ENCODE measurements at regions not wholly inside any gene's neighbourhood (a gene's known extent, or its start where the extent isn't known, plus 50 kb on each side); places are given as distances from the start of the nearest gene placed in this dataset.

- no peaks in the 10 kb centered on the region for H3K4me1 Mint-ChIP-seq
- ATAC-seq (no peak), DNase-seq (no peak)
- no peaks in the 10 kb centered on the region for H3K9me3 Mint-ChIP-seq
- H3K4me3 Mint-ChIP-seq, result no peak overlapping the region
- H3K27ac Mint-ChIP-seq, result no peak overlapping the region
- H3K36me3 Mint-ChIP-seq (ENCODE audit: low read depth), result no peaks in the 10 kb centered on the region
- H3K27me3 Mint-ChIP-seq, result peaks cover 16% of the 10 kb centered on the region
Measured at GRCh38 chr2:65640793-65641103, 208.3 kb upstream of the SPRED2 start.

DNA sequence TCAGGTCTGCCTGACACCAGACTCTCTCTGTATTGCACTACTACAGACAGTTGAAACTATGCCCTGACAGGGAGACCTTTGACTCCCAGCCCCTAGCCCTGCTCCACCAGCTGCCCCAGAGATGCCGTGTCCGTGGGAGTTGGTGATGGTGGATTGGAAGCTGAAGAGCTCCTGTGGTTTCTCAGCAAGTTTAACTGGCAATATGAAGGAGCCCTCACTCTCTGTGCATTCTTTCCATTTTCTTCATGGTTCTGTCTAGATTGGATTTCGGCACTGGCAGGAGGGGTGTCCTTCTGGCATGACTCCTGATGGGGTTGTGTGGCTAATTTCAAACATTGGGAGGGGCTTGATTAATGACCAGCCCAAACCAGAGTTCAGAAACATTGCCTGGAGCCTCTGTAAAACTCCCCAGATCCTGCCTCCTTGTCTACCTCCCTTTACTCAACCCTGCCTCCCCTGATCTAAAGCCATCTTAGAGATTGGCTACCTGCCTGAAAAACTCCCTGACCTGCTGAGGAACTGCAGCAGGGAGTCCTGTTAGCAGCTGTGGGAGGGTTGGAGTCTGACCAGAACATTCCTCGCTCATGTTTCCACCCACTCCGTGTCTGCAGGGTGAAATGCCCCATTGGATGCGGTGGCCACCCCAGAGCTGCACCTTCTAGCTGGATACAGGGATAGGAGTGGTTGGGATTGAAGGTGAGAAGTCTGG is 206.9 kb upstream of the SPRED2 start:
- no peak overlapping the region for H3K27ac Mint-ChIP-seq
- no peaks in the 10 kb centered on the region for H3K4me1 Mint-ChIP-seq
- no peaks in the 10 kb centered on the region for H3K9me3 Mint-ChIP-seq
- no peaks in the 10 kb centered on the region for H3K36me3 Mint-ChIP-seq (ENCODE audit: low read depth)
- H3K4me3 Mint-ChIP-seq, result no peak overlapping the region
- ATAC-seq (no peak), DNase-seq (no peak)
- H3K27me3 Mint-ChIP-seq, result peaks cover 16% of the 10 kb centered on the region

DNA sequence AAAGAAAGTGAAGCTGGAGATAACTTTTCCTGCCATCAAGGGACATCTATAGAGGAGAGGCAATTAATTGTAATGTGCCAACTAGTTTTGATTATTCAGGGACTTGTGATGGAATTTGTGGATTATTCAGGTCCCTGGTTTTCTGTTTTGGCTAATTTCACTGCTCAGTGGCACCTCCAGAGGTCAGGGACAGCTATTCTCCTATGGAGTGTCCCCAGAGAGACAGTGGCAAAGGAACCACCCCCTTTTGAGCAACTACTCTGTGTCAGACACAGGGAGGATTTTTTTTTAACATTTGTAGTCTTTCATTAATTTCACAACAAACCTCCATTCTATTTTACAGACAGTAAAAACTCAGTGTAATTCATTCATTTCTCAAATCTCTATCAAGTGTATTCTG is 206.0 kb upstream of the SPRED2 start:
- no peaks in the 10 kb centered on the region for H3K4me1 Mint-ChIP-seq
- ATAC-seq (no peak), DNase-seq (no peak)
- H3K4me3 Mint-ChIP-seq, result no peak overlapping the region
- no peaks in the 10 kb centered on the region for H3K36me3 Mint-ChIP-seq (ENCODE audit: low read depth)
- H3K9me3 Mint-ChIP-seq, result no peaks in the 10 kb centered on the region
- peaks cover 16% of the 10 kb centered on the region for H3K27me3 Mint-ChIP-seq
- H3K27ac Mint-ChIP-seq, result no peak overlapping the region

GRCh38 chr2:65636813-65637483 is 204.5 kb upstream of the SPRED2 start:
- Mint-ChIP-seq H3K27ac (no peak overlapping the region), H3K9me3 (no peaks in the 10 kb centered on the region), H3K4me3 (no peak overlapping the region), H3K4me1 (no peaks in the 10 kb centered on the region), H3K36me3 (ENCODE audit: low read depth) (no peaks in the 10 kb centered on the region), H3K27me3 (peaks cover 19% of the 10 kb centered on the region)
- DNase-seq, result no peak
- ATAC-seq, result no peak

GRCh38 chr2:65636024-65636423 is 203.6 kb upstream of the SPRED2 start:
- Mint-ChIP-seq H3K36me3 (ENCODE audit: low read depth) (no peaks in the 10 kb centered on the region), H3K27me3 (peaks cover 20% of the 10 kb centered on the region), H3K4me1 (no peaks in the 10 kb centered on the region), H3K27ac (no peak overlapping the region), H3K4me3 (no peak overlapping the region), H3K9me3 (no peaks in the 10 kb centered on the region)
- ATAC-seq, result no peak
- no peak for DNase-seq

- H3K4me3 Mint-ChIP-seq, result no peak overlapping the region
- no peaks in the 10 kb centered on the region for H3K36me3 Mint-ChIP-seq (ENCODE audit: low read depth)
- H3K27me3 Mint-ChIP-seq, result peaks cover 12% of the 10 kb centered on the region
- no peaks in the 10 kb centered on the region for H3K9me3 Mint-ChIP-seq
- no peaks in the 10 kb centered on the region for H3K4me1 Mint-ChIP-seq
- no peak for DNase-seq
- no peak overlapping the region for H3K27ac Mint-ChIP-seq
- no peak for ATAC-seq
Measured at GRCh38 chr2:65634304-65634703, 201.9 kb upstream of the SPRED2 start.

DNA sequence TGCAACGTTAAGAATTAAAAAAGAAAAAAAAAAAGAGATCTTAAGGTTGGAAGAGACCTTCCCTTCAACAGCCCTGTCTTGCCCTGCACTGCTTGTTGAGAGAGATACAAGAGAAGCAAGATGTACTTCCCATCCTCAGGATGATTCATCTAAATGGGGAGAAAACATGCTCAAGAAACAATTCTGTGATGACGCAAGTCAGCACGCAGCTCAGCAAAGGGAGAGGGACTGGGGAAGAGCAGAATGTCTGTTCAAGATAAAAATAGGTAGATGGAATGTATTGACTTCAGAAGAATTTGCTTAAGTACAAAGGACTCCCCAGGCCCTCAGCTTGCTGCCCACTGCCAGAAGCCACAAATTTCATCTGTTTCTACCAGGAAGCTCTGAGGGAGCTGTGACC is 198.2 kb upstream of the SPRED2 start:
- DNase-seq (no peak), ATAC-seq (no peak)
- H3K4me1 Mint-ChIP-seq, result no peaks in the 10 kb centered on the region
- H3K27ac Mint-ChIP-seq, result no peak overlapping the region
- peaks cover 4% of the 10 kb centered on the region for H3K27me3 Mint-ChIP-seq
- H3K4me3 Mint-ChIP-seq, result no peak overlapping the region
- no peaks in the 10 kb centered on the region for H3K9me3 Mint-ChIP-seq
- H3K36me3 Mint-ChIP-seq (ENCODE audit: low read depth), result no peaks in the 10 kb centered on the region

DNA sequence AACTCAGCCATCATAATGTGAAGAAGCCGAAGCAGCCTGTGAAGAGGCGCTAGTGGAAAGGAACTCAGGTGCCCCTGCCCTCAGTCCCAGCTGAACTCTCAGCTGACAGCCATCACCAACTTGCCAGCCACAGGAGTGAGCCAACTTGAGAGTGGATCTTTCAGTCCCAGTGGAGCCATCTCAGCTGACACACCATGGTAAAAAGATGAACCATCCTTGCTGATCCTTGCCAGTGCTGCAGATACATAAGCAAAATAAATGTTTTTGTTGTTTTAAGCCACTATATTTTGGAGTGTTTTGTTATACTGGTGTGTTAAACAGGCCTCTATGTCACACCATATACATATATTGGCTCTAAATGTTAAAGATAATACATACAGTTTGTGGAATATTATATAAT is 195.8 kb upstream of the SPRED2 start:
- H3K4me3 Mint-ChIP-seq, result no peak overlapping the region
- H3K36me3 Mint-ChIP-seq (ENCODE audit: low read depth), result no peaks in the 10 kb centered on the region
- no peak for DNase-seq
- no peak for ATAC-seq
- H3K27ac Mint-ChIP-seq, result no peak overlapping the region
- H3K4me1 Mint-ChIP-seq, result peaks cover 2% of the 10 kb centered on the region
- H3K9me3 Mint-ChIP-seq, result no peaks in the 10 kb centered on the region
- peaks cover 4% of the 10 kb centered on the region for H3K27me3 Mint-ChIP-seq

DNA sequence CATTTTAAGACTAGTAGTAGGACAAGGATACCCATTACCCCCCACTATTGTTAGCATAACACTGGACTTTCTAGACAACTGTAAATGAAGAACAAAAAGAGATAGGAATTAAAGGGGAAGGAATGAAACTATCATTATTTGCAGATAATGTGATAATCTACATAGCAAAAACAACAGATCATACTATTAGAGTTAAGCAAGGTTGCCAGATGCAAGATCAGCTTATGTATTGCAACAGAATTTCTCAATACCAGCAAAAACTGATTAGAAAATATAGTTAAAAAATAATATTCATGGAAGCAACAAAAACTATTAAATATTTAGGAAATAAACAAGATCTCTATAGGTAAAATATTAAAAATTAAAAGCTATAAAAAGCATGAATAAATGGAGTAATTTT is 194.4 kb upstream of the SPRED2 start:
- H3K36me3 Mint-ChIP-seq (ENCODE audit: low read depth), result no peaks in the 10 kb centered on the region
- H3K4me1 Mint-ChIP-seq, result peaks cover 4% of the 10 kb centered on the region
- no peak overlapping the region for H3K27ac Mint-ChIP-seq
- no peak for DNase-seq
- no peak overlapping the region for H3K4me3 Mint-ChIP-seq
- H3K27me3 Mint-ChIP-seq, result peaks cover 11% of the 10 kb centered on the region
- H3K9me3 Mint-ChIP-seq, result no peaks in the 10 kb centered on the region
- no peak for ATAC-seq

DNA sequence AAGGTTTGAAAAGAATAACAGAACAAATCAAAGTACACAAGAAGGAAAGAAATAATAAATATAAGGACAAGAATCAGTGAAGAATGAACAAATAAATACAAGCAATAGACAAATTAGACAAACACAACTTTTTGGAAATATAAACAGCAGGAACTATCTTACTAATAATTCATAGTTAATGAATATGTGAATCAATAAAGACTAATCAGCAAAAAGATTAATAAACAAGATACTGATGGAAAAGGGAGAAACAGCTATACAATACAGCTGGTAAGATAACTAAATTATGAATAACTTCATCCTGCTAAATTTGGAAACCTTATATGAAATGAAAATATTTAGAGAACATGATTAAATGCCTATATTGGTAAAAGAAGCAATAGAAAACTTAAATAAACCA is 193.6 kb upstream of the SPRED2 start:
- H3K9me3 Mint-ChIP-seq, result no peaks in the 10 kb centered on the region
- DNase-seq (no peak), ATAC-seq (no peak)
- H3K36me3 Mint-ChIP-seq (ENCODE audit: low read depth), result no peaks in the 10 kb centered on the region
- H3K4me3 Mint-ChIP-seq, result no peak overlapping the region
- no peak overlapping the region for H3K27ac Mint-ChIP-seq
- peaks cover 12% of the 10 kb centered on the region for H3K27me3 Mint-ChIP-seq
- H3K4me1 Mint-ChIP-seq, result peaks cover 4% of the 10 kb centered on the region

- no peak for DNase-seq
- ATAC-seq, result no peak
- no peak overlapping the region for H3K27ac Mint-ChIP-seq
- H3K27me3 Mint-ChIP-seq, result peaks cover 13% of the 10 kb centered on the region
- no peak overlapping the region for H3K4me3 Mint-ChIP-seq
- H3K4me1 Mint-ChIP-seq, result peaks cover 4% of the 10 kb centered on the region
- no peaks in the 10 kb centered on the region for H3K36me3 Mint-ChIP-seq (ENCODE audit: low read depth)
- no peaks in the 10 kb centered on the region for H3K9me3 Mint-ChIP-seq
Measured at GRCh38 chr2:65622951-65623535, 190.6 kb upstream of the SPRED2 start.

DNA sequence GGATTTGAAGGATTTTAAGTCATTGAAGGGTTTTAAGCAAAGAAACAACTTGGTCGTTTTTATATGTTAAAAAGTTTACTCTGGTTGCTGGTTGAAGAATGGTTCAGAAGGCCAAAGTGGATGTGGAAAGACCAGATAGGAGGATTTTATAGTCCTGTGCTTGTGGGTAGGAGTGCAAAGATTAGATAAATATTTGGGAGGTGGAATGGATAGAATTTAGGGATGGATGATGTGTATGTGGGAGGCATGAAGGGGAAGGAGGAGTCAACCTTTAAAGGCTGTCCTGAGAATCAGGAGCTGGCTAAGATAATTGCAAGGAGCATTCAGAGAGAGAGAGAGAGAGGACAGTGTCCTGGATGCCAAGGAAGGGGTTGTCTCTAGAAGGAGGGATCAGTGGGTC is 190.1 kb upstream of the SPRED2 start:
- Mint-ChIP-seq H3K36me3 (ENCODE audit: low read depth) (no peaks in the 10 kb centered on the region), H3K4me1 (peaks cover 4% of the 10 kb centered on the region), H3K9me3 (no peaks in the 10 kb centered on the region), H3K27me3 (peaks cover 13% of the 10 kb centered on the region), H3K27ac (no peak overlapping the region), H3K4me3 (no peak overlapping the region)
- DNase-seq, result no peak
- no peak for ATAC-seq

DNA sequence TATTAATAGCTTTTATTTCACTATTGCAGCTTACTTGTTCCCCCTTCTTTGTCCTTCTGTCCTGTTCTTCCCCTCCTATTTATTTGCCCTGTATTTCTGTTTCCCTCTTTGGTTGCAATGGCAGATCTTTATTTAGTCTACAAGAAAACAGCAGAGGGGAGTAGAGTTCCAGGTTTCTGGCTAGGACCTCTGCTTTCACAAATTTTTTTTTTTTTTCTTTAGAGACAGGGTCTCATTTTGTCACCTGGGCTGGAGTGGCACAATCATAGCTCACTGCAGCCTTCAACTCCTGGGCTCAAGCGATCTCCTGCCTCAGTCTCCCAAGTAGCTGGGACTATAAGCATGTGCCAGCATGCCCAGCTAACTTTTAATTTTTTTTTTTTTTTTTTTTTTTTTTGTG is 188.1 kb upstream of the SPRED2 start:
- DNase-seq (no peak), ATAC-seq (no peak)
- Mint-ChIP-seq H3K36me3 (ENCODE audit: low read depth) (no peaks in the 10 kb centered on the region), H3K9me3 (no peaks in the 10 kb centered on the region), H3K27ac (no peak overlapping the region), H3K27me3 (peaks cover 13% of the 10 kb centered on the region), H3K4me3 (no peak overlapping the region), H3K4me1 (peaks cover 4% of the 10 kb centered on the region)

GRCh38 chr2:65620026-65620425 is 187.6 kb upstream of the SPRED2 start:
- ATAC-seq (no peak), DNase-seq (no peak)
- Mint-ChIP-seq H3K4me3 (no peak overlapping the region), H3K36me3 (ENCODE audit: low read depth) (no peaks in the 10 kb centered on the region), H3K27me3 (peaks cover 13% of the 10 kb centered on the region), H3K27ac (no peak overlapping the region), H3K4me1 (peaks cover 4% of the 10 kb centered on the region), H3K9me3 (no peaks in the 10 kb centered on the region)

DNA sequence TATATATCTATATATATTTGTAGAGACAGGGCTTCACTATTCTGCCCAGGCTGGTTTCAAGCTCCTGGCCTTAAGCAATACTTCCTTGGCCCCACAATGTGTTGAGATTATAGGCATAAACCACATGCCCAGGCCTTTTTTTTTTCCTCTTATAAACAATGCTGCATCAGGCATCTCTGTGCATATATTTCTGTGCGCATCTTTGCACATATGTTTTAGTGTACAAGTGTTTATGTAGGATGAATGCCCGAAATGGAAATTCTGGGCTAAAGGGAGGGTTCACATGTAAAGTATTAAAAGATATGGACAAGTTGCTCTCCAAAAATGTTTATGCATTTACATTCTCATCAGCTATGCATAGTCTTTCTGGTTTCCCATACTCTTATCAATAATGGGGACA is 183.2 kb upstream of the SPRED2 start:
- DNase-seq (no peak), ATAC-seq (no peak)
- H3K36me3 Mint-ChIP-seq (ENCODE audit: low read depth), result no peaks in the 10 kb centered on the region
- no peaks in the 10 kb centered on the region for H3K27me3 Mint-ChIP-seq
- H3K4me3 Mint-ChIP-seq, result no peak overlapping the region
- H3K4me1 Mint-ChIP-seq, result no peaks in the 10 kb centered on the region
- no peak overlapping the region for H3K27ac Mint-ChIP-seq
- no peaks in the 10 kb centered on the region for H3K9me3 Mint-ChIP-seq

Data from activated naive CD8-positive, alpha-beta T cell treated with anti-CD3 and anti-CD28 coated beads, Interleukin-2, amount 50 U/mL, for 24 hours (primary cell).